IPS-11a (cell line): ENCODE measurements at regions not wholly inside any gene's neighbourhood (a gene's known extent, or its start where the extent isn't known, plus 50 kb on each side); places are given as distances from the start of the nearest gene placed in this dataset.

ENCODE experiments used
- H3K4me3 ChIP-seq: one replicate; pipeline ENCODE4 v1.5.1; 2013; ENCODE audit warnings: low read depth, low read length, control low read depth

DNA sequence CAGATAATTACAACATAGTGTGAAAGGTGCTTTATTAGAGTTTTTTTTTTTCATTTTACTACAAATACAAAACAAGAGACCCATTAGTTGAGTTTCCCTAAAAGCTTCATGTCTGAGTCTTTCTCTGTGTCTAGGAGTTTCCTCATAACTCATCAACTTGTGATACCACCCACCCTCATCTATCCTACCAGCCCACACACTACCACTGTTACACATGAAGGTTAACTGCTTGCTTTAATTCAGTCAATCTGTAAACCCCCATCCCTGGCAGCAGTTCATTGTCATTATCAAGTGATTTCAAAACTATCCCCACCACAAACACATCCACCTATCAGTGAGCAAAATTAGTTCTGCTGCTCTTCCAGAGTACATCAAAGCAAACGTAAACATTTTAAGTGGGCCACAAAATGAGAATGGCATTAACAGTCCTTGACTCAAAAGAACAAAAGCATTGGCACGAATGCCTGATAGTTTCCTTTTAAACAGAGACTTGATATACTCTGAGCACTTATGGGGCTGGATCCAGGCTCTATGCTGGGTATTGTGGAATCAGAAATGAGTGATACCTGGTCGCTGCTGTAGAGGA is 331.6 kb upstream of the FAM241A start:
- H3K4me3 ChIP-seq: no peak overlapping the region

DNA sequence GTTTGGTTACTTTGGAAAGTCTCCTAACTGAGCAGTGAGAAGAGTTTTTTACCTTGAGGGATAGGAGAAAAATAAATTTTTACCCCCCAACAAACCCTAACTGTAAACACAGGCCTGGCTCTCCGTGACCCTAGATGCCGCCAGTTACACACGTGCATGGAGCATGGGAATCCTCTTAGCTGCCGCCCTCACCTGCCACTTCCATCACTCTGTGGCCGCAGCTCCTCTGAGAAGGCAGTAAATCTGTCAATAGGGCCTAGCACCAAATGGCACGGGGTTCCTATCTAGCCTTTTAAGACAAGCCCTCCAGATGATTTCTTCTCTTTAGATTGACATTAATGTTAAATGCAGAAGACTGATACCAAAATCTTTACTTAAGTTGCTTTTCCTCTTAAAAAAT is 330.3 kb upstream of the FAM241A start:
- no peak overlapping the region for H3K4me3 ChIP-seq

GRCh38 chr4:111821342-111821741 is 323.9 kb upstream of the FAM241A start:
- no peak overlapping the region for H3K4me3 ChIP-seq

- no peak overlapping the region for H3K4me3 ChIP-seq
These were observed 308.7 kb upstream of the FAM241A start for GRCh38 chr4:111836601-111837000.

DNA sequence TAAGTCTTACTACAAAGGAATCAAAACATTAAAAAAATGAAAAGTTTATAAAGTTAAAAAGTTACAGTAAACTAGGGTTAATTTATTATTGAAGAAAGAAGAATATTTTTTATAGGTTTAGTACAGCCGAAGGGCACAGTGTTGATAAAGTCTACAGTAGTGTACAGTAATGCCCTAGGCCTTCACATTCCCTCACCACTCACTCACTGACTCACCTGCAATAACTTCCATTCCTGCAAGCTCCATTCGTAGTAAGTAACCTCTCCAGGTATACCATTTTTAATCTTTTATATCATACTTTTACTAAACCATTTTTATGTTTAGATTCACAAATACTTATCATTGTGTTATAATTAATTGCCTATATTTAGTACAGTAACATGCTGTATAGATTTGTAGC is 307.5 kb upstream of the FAM241A start:
- no peak overlapping the region for H3K4me3 ChIP-seq

DNA sequence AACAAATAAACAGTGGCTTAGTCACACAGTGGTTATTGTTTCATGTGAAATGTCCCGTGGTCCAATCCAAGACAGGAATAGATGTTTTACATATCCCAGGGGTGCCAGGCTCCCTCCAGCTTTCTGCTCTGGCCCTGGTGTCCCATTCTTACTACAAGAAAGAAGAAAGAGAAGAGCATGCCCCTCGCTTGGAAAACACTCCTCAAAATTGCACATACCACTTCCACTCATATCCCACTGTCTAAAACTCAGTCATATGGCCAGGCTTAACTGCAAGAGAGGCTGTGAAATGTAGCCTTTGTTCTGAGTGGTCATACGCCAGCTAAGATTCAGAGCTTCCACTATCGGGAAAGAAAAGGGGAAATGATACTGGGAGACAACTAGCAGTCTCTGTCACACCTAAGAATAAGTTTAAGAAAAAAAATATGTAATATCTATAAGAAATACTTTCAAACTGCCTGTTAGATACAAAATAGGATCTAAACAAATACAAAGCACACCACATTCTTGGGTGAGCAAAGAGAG is 306.8 kb upstream of the FAM241A start:
- no peak overlapping the region for H3K4me3 ChIP-seq

DNA sequence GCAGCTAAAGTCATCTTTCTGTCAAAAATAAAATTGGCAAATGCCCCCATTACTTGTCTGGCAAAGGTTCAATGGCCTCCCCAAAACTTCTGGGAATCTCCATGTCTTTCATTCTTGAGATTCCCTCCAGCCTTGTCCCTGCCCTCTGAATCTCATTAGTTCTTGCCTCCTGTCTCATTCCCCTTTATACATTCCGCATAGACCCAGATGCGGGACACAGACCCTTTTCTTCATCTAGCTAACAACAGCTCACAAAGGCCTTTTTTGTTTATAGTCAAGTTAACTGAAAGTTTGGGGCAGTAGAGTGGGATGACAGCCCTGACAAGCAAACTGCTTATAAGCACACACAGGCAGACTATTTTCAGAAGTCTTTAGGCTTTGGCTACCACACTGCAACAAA is 306.1 kb upstream of the FAM241A start:
- no peak overlapping the region for H3K4me3 ChIP-seq

- no peak overlapping the region for H3K4me3 ChIP-seq
These were observed 302.9 kb upstream of the FAM241A start for GRCh38 chr4:111842336-111842735.

GRCh38 chr4:111847296-111848008 is 297.8 kb upstream of the FAM241A start:
- H3K4me3 ChIP-seq: no peak overlapping the region

GRCh38 chr4:111849746-111850284 is 295.4 kb upstream of the FAM241A start:
- H3K4me3 ChIP-seq: no peak overlapping the region

DNA sequence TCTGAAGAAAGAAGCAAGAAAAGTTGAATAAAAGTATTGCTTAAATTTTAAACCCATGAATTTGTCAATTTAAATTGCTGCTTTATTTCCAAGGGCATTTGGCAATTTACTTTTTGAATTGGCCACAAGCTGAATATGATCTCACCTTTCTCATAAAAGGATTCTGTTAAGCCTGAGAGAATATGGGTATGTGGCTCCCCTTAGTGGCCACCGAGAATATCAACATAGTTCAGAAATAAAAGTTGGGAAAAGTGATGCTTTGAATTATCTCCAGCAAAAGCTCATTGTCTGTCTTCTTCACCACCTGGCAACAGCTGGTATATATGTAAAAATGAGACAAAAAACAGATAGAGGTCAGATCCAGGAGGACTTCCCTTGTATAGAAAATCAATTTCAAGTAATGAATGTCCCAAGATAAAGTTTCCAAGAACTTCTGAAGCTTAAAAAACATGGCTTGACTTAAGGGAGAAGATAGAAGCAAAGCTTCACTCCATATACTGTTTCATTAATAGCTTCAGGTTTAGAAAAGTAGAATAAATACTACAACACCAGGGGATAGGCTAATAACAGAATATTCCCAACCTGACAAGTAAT is 290.7 kb upstream of the FAM241A start:
- no peak overlapping the region for H3K4me3 ChIP-seq

- no peak overlapping the region for H3K4me3 ChIP-seq
These were observed 289.9 kb upstream of the FAM241A start for GRCh38 chr4:111855308-111855707.

- H3K4me3 ChIP-seq: no peak overlapping the region
These were observed 281.2 kb upstream of the FAM241A start for GRCh38 chr4:111864066-111864465.

DNA sequence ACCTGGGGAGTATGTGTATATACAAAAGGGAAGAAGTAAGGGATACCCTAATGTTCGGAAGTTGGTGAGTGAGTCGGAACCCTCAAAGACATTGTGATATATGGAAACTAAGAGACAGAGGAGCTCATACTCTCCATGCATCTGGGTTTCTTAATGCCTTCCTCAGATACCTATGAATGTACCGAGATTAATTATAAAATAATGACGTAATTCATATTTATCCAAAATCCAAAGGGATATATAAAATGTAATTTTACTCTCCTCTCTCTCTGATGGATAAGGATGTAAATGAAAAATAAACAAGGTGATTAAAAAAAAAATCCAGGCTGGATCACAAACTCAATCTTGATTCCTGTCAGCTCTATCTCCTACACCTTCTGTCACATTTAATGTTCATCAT is 275.9 kb upstream of the FAM241A start:
- no peak overlapping the region for H3K4me3 ChIP-seq

DNA sequence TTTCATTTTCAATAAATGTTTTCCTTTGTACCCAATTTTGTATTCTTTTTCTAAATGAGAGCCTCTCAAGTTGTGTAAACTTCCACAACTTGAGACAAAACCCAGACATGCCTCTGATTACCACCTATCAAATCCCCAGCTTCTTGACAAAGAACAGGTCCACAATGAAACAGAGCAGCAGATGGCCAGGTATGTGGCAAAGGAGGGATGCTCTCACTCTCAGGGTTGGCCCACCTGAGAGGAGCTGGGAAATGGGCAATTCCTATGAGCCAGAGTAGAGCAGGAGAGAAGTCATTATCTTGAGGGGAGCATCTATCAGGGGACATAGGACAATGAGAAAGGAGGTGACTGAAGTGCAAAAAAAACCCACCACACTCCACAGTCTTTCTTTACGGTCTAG is 273.5 kb upstream of the FAM241A start:
- no peak overlapping the region for H3K4me3 ChIP-seq

DNA sequence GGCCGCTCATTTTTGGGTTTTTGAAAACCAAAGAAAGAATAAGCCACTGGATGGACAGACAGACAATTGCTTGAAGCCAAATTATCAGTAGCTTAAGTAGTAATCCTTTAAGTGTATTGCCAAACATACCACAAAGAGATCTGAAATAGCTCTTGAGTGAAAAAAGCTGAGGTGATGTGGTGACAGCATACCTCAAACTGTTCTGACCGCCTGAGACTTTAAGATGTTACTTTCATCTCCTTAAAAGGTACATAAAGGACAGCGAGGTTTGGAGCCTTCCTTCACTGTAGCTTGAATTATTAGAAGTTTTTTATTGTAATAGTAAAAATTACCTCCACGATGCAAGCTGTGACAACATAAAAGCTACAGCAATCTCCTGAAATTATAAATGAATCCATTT is 271.5 kb upstream of the FAM241A start:
- no peak overlapping the region for H3K4me3 ChIP-seq

- H3K4me3 ChIP-seq: no peak overlapping the region
These were observed 265.7 kb upstream of the FAM241A start for GRCh38 chr4:111879539-111879938.

DNA sequence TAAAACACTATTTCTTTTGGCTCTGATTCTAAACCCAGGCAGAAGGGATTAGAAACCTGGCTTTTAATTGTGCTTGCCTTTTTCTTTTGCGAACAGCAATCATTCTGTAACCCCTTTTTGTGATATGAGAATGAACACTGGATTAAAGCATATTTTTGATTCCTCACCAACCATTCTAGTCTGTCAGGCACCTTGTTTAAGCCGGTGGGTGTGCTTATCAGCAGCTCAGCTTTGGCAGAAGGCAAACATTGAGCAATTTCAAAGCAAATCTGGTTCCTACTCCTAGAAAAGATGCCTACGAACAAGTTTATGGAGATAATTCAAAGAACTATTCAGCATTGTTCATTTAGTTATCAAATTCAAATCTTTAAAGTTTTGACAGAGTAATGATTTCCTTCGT is 265.1 kb upstream of the FAM241A start:
- no peak overlapping the region for H3K4me3 ChIP-seq

DNA sequence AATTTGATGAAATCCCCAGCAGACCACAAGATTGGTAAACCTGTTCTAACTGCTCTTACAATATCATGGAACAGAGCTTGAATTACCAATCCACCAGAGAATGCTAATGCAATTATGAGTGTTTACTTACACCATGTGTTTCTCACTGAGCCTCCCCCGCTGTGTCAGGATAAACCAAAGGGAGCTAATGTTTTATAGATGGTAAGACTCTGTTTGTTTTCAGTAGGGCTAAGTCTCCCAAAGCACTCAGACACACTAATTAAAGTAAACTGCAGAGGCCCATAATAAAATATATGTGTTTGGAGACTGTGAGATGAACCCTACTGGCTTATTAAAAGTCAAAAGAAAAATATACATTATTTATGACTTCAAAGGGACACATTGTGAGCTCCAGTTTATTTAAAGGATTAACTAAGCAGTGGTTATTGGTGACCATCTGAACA is 261.7 kb upstream of the FAM241A start:
- no peak overlapping the region for H3K4me3 ChIP-seq

DNA sequence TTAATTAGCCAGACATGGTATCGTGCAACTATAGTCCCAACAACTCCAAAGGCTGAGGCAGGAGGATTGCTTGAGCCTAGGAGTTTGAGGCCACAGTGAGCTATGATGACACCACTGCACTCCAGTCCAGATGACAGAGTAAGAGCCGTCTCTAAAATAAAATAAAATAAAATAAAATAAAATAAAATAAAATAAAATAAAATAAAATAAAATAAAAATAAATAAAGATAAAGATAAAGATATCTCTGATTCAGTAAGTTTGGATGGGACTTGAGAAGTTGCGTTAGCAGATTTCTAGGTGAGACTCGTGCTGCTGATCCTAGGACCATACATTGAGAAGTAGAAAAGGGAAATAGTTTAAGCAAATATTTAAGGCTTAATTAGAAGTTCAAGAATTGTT is 254.8 kb upstream of the FAM241A start:
- no peak overlapping the region for H3K4me3 ChIP-seq

DNA sequence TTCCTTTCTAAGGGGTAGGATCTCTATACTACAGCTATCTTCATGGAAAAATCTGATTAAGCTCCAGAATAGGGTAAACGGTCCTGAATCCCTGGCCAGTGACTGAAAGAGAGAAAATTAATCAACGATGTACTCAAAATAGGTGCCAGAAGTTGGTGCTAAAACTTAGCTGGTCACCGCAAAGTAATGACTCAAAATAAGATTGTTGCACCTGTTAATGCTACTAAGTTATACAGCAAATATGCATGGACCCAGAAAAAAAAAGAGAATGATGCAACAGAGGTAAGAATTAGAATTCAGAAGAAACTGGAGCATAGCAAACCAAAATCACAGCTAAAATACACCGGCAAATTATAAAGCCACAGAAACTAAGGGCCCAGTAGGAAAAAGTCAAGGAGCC is 239.7 kb upstream of the FAM241A start:
- no peak overlapping the region for H3K4me3 ChIP-seq

DNA sequence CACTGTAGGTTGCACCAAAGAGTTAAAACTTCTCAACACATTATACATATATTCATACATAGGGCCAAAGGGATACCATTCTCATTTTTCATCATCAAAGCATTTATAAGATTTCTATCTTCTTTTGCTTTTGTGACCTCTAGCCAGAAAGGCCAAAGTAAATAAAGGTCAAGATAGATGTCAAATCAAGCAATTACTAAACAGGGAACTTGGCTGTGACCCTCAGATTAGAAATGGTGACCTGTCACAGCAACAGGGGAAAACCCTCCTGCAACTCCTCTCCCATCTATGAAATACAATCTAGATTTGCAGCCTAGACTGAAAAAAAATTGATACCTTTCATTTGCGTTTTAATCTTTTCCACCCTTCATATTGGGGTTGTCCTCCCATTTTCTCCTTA is 225.6 kb upstream of the FAM241A start:
- no peak overlapping the region for H3K4me3 ChIP-seq
